ENCODE measurements at regions not wholly inside any gene's neighbourhood (a gene's known extent, or its start where the extent isn't known, plus 50 kb on each side); places are given as distances from the start of the nearest gene placed in this dataset.

GRCh38 chr10:71073451-71074175, 138.8 kb upstream of the UNC5B start:
- DNase-seq, result no peak

- no peak for DNase-seq
These were observed 138.1 kb upstream of the UNC5B start for GRCh38 chr10:71074176-71074755.

DNA sequence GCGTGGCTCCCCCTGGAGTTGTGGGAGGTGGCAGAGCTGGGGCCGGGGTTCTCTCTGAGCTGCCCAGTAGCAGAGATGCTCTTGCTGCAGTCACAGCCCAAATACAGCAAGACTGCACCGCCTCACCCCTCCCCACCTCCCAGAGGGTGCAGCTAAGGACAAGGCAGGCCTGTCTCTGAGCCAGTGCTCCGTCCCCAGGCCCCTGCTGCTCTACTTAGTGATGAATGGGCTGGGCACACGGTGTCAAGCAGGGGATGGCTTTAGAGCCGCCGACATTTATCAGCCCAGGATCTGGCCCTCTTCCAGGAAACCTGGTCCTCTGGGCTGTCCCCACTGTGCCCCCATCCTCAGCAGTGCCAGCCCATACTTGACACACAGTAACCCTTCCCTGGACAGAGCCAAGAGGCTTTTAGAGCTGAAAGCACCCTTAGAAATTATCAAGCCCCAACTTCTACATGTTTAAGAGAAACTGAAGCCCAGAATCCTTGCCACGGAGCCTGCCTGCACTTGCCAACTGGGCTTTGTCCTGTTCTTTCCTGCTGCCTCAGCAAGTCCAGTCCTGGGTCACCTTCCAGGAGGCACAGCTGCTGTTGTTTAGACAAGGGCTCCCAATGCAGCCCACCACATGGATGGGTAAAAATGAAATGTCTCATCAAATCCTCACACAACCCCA, 137.1 kb upstream of the UNC5B start:
- DNase-seq, result no peak

GRCh38 chr10:71075759-71076472, 136.5 kb upstream of the UNC5B start:
- no peak for DNase-seq

GRCh38 chr10:71076473-71077142, 135.8 kb upstream of the UNC5B start:
- DNase-seq, result no peak

GRCh38 chr10:71077143-71077581, 135.2 kb upstream of the UNC5B start:
- DNase-seq, result no peak

GRCh38 chr10:71077796-71078453, 134.4 kb upstream of the UNC5B start:
- no peak for DNase-seq

DNA sequence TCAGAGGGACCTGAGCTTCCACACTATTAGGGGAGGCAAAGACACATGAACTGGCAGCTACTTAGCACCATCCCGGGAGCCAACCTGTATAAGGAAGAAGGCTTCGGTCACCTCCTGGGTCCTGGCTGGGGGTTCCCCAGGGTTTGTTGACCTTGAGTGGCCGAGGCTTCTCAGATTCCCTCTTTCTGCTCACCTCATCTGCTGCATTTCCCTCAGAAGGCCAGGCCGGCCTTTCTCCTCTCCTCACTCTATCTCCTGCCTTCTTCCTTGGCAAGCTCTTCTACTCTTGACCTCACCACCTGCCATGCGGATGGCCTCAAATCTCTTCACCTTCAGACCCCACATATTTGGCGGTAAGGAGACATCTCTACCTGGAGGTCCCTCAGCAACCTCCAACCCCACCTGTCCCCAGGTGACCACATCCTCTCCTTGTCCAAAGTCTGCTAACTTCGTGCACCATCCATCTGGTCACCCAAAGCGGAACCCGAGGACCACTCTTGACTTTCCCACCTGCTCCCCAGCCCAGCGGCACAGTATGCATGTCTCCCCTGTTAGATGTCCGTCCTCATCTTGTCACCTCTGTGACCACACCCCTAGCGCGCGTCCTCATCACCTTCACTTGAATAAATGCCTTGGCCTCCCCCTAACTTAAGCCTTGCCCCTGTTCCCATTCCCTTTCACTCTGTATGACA, 133.8 kb upstream of the UNC5B start:
- DNase-seq, result no peak

DNA sequence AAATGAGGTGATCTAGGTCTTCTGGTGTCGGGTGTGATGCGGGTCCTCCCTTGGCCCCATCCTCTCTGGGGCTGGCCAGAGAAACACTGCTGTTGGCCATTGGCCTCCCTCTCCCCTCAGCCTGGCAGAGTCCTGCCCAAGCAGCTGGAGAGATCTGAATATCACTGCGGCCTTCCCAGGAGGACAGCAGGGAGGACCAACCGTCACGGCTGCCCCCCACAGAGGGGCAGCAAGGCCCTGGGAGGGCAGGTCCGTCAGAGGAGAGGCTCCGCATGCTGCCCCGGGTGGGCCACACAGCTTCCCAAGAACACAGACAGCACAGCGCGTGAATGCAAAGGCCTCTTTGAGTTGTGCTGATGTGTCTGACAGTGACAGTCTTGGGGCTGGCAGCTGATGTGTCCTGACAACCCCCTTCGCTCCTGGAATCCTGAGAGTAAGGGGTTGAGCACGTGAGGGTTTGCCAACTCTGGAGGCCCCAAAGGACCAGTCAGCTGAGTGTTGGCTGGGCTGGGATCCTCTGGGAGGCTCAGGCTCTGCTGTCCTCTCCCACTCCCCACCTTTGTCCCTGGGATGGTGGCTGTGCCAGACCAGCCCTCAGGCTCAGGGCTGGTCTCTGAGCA, 132.5 kb upstream of the UNC5B start:
- no peak for DNase-seq

- no peak for DNase-seq
These were observed 131.8 kb upstream of the UNC5B start for GRCh38 chr10:71080381-71081228.

- DNase-seq, result no peak
These were observed 131.2 kb upstream of the UNC5B start for GRCh38 chr10:71081229-71081560.

GRCh38 chr10:71081912-71082311, 130.5 kb upstream of the UNC5B start:
- no peak for DNase-seq

DNA sequence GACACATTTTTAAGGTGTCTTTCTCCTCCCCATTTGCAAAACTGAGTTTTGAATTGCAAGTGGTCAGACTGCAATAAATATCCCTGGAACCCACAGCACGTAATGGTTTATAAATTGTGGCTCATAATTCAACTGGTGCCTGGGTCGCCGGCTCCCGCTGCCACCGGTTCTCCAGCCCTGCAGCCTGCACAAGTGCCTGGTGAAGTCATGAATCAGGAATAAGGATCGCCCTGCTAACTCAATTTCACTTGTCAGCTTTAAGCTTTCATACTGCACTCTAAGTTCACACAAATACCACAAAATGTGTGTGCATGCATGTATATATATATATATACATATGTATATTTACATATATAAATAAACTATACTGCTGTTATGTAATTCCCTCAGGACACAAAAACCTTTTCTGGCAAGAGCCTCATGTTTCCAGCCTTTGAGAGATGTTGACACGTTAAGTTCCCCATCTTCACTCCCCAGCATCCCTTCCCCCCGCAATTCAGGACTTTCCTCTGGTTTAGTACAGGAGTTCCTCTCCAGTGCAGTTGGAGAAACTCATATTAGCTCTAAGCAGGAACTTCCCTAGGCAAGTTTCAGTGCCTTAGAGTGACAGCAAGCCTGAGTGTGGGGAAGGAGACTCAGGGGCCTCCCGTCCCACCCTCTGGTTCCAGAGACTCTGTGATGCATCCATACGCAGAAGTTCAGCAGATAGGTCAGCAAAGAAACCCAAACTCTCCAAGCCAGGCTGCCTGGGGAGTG, 129.2 kb upstream of the UNC5B start:
- DNase-seq, result no peak

GRCh38 chr10:71083716-71083975, 128.7 kb upstream of the UNC5B start:
- no peak for DNase-seq

DNA sequence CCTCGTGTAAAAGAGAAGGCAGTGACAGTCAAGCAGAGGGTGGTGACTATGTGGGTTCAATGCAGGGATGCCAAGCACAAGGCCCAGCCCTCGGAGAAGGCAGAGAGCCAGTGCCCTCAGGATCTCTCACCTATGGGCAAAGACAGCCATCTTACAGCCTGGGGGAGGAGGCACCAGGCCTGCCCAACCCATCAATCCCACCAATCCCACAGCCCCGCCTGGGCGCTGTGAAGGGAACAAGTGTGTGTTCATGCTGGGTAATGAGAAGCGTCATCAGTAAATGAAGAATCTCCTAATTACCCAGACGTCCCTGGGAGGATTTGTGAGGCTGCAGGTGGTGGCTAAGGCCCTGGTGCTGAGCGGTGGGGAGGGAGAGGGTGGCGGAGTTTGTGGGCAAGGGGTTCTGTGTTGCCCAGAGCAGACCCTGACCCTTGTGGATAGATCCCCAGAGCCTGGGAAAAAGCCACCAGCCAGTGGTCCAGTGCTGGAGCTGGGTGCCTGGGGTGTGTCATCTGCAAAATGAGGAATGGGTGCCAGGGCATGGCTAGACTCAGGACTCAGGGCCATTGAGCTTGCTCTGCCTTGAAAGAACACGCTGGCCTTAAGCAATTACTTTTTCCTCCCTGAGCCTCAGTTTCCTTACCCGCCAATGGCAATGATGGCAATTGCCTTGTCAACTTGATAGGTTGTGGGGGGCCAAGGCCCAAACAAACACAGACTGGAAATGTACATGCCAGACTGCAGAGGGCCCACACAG, 128.1 kb upstream of the UNC5B start:
- no peak for DNase-seq

GRCh38 chr10:71084818-71085126, 127.6 kb upstream of the UNC5B start:
- DNase-seq, result no peak

DNA sequence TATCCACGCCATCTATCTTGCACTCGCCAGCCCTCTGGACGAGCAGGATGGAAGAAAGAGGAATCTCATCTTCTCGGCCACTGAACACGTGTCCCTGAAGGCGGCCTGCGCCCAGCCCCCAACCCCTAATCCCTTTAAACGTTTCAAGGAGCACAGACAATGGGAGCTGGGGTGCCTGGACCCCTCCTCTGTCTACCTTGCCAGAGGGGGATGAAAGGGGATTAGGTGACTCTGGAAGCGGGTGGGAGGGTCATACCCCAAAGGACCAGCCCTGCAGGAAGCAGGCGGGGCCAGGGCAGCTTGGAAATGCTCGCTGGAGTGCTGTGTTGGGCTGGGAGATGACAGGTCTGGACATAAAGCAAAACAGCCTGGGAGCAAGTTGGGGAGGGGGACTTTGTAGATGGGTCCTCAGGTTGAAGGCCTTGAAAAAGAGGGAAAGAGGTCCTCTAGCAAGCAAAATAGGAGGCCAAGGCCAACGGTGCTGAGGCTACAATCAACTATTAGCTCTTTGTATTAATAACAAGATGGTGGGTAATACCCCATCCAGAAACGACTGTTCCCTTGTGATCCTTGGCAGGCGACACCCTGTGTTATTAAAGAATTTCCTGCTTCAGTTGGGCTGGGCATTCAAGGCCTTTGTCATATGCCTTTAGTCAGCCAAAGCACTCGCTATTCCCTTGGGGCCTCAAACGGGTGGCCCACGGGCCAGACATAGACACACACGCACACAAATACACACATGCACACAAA, 126.5 kb upstream of the UNC5B start:
- DNase-seq, result no peak

GRCh38 chr10:71086439-71087080, 125.8 kb upstream of the UNC5B start:
- DNase-seq, result no peak
